ENCODE measurements at regions not wholly inside any gene's neighbourhood (a gene's known extent, or its start where the extent isn't known, plus 50 kb on each side); places are given as distances from the start of the nearest gene placed in this dataset.

DNA sequence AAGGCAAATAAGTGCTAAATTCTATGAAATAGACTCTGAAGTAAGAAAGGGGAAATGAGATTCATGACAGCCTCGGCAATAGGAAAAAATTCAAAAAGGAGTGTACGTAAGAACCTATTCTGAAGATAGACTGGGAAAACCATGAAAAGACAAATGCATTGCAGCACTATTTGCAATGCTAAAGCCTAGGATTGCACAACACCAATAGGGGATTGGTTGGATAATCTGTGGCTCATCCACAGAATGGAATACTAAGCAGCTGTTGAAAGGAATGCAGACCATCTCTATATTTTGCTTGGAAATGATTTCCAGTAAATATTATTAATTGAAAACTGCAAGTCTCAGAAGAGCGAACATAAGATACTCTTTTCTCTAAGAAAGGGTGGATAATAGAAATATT is 91.7 kb upstream of the CLMP start:
- H3K4me3 ChIP-seq (ENCODE audit: insufficient read depth, low read length) = no peak overlapping the region
- TF ChIP-seq, protein P1, sequence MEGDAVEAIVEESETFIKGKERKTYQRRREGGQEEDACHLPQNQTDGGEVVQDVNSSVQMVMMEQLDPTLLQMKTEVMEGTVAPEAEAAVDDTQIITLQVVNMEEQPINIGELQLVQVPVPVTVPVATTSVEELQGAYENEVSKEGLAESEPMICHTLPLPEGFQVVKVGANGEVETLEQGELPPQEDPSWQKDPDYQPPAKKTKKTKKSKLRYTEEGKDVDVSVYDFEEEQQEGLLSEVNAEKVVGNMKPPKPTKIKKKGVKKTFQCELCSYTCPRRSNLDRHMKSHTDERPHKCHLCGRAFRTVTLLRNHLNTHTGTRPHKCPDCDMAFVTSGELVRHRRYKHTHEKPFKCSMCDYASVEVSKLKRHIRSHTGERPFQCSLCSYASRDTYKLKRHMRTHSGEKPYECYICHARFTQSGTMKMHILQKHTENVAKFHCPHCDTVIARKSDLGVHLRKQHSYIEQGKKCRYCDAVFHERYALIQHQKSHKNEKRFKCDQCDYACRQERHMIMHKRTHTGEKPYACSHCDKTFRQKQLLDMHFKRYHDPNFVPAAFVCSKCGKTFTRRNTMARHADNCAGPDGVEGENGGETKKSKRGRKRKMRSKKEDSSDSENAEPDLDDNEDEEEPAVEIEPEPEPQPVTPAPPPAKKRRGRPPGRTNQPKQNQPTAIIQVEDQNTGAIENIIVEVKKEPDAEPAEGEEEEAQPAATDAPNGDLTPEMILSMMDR (IDR thresholded peaks at IDR 0.05; ENCODE audit: extremely low read depth, low read depth, low read length) = no peak
- no peaks in the 10 kb centered on the region for H3K36me3 ChIP-seq (ENCODE audit: insufficient read depth, low read length)
- no peaks in the 10 kb centered on the region for H4K20me1 ChIP-seq (ENCODE audit: insufficient read depth, low read length)
- H3K27ac ChIP-seq (ENCODE audit: low read depth, low read length) = no peak overlapping the region
- H3K4me1 ChIP-seq (ENCODE audit: insufficient read depth, low read length) = no peaks in the 10 kb centered on the region
- no peak for DNase-seq (ENCODE audit: insufficient read length, low spot score, missing footprints)
- peaks cover 36% of the 10 kb centered on the region for H3K27me3 ChIP-seq (ENCODE audit: insufficient read depth, low read length)
- no peaks in the 10 kb centered on the region for H3K9me3 ChIP-seq (ENCODE audit: low read depth, low read length)
- H2AFZ ChIP-seq (ENCODE audit: low read length) = no peak overlapping the region
- H3K4me2 ChIP-seq (ENCODE audit: insufficient read depth, low read length) = no peak overlapping the region
- H3K79me2 ChIP-seq (ENCODE audit: insufficient read depth, low read length) = no peaks in the 10 kb centered on the region

DNA sequence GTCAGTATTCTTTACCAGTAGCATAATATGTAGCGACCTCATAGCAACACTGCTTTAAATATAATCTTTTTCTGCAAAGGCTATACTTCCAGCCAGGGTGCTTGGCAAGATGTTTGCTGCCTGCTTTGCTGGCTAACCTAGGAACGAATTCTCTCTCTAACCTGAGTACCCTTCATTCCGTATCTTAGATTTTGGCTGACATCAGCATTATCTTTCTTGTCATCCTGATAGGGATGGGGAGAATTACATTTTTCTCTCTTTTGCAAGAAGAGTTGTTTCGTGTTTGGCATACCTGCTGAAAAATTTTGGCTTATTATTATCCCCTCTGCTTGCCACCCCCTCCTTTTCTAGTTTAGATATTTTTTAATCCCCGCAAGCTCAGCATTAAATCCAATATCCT is 91.2 kb upstream of the CLMP start:
- Histone ChIP-seq H3K4me2 (ENCODE audit: insufficient read depth, low read length) (no peak overlapping the region), H3K4me3 (ENCODE audit: insufficient read depth, low read length) (no peak overlapping the region), H3K4me1 (ENCODE audit: insufficient read depth, low read length) (no peaks in the 10 kb centered on the region), H3K27ac (ENCODE audit: low read depth, low read length) (no peak overlapping the region), H3K36me3 (ENCODE audit: insufficient read depth, low read length) (no peaks in the 10 kb centered on the region), H4K20me1 (ENCODE audit: insufficient read depth, low read length) (no peaks in the 10 kb centered on the region), H2AFZ (ENCODE audit: low read length) (no peak overlapping the region), H3K79me2 (ENCODE audit: insufficient read depth, low read length) (no peaks in the 10 kb centered on the region), H3K27me3 (ENCODE audit: insufficient read depth, low read length) (peaks cover 36% of the 10 kb centered on the region), H3K9me3 (ENCODE audit: low read depth, low read length) (no peaks in the 10 kb centered on the region)
- TF ChIP-seq, protein P1 (IDR thresholded peaks at IDR 0.05; ENCODE audit: extremely low read depth, low read depth, low read length) = no peak
- DNase-seq (ENCODE audit: insufficient read length, low spot score, missing footprints) = no peak

DNA sequence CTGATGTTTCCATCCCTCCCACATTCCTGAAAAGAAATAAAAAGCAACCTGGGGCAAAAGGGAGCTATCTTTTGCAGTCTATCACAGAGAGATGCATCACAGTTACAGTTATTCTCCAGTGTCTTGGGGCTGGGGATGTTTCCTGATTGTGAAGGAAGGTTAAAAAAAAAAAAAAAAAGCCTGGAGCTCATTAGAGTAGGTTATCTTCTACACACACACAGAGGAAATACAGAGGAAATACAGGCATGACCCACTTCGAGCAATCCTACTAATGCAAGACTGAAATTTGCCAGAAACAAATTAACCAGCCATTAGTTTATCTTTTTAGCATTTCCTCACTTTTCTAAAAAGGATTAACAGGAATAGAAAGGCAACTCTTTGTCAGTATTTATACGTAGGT is 89.4 kb upstream of the CLMP start:
- Histone ChIP-seq H3K4me1 (ENCODE audit: insufficient read depth, low read length) (no peaks in the 10 kb centered on the region), H3K4me3 (ENCODE audit: insufficient read depth, low read length) (no peak overlapping the region), H3K27me3 (ENCODE audit: insufficient read depth, low read length) (peaks cover 30% of the 10 kb centered on the region), H3K4me2 (ENCODE audit: insufficient read depth, low read length) (no peak overlapping the region), H3K27ac (ENCODE audit: low read depth, low read length) (no peak overlapping the region), H3K79me2 (ENCODE audit: insufficient read depth, low read length) (no peaks in the 10 kb centered on the region), H3K36me3 (ENCODE audit: insufficient read depth, low read length) (no peaks in the 10 kb centered on the region), H2AFZ (ENCODE audit: low read length) (no peak overlapping the region), H4K20me1 (ENCODE audit: insufficient read depth, low read length) (no peaks in the 10 kb centered on the region), H3K9me3 (ENCODE audit: low read depth, low read length) (no peaks in the 10 kb centered on the region)
- DNase-seq (ENCODE audit: insufficient read length, low spot score, missing footprints) = no peak
- TF ChIP-seq, protein P1 (IDR thresholded peaks at IDR 0.05; ENCODE audit: extremely low read depth, low read depth, low read length) = no peak

DNA sequence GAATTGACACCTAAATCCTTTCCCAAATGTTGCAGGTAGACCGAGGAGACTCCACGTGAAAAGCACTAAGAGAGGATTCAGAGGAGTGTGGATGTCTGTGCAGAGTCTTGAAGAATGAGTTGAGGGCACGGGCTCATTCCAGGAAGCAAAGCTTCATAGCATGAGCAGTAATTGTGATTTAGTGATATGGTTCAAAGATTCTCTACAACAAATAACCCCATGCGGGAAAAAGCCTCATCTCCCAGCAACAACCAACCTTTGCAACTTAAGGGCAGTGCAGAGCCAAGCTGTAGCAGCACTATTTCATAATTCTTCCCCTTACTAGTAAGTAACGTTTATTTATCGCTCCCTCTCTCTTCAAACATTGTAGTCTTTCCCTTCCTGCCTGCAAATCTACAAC is 87.5 kb upstream of the CLMP start:
- Histone ChIP-seq H3K27me3 (ENCODE audit: insufficient read depth, low read length) (peaks cover 28% of the 10 kb centered on the region), H2AFZ (ENCODE audit: low read length) (no peak overlapping the region), H3K36me3 (ENCODE audit: insufficient read depth, low read length) (no peaks in the 10 kb centered on the region), H3K79me2 (ENCODE audit: insufficient read depth, low read length) (no peaks in the 10 kb centered on the region), H3K9me3 (ENCODE audit: low read depth, low read length) (no peaks in the 10 kb centered on the region), H3K4me1 (ENCODE audit: insufficient read depth, low read length) (no peaks in the 10 kb centered on the region), H3K4me2 (ENCODE audit: insufficient read depth, low read length) (no peak overlapping the region), H3K4me3 (ENCODE audit: insufficient read depth, low read length) (no peak overlapping the region), H4K20me1 (ENCODE audit: insufficient read depth, low read length) (no peaks in the 10 kb centered on the region), H3K27ac (ENCODE audit: low read depth, low read length) (no peak overlapping the region)
- DNase-seq (ENCODE audit: insufficient read length, low spot score, missing footprints) = no peak
- TF ChIP-seq, protein P1 (IDR thresholded peaks at IDR 0.05; ENCODE audit: extremely low read depth, low read depth, low read length) = no peak
